OCI-LY7 (cell line): ENCODE measurements at regions not wholly inside any gene's neighbourhood (a gene's known extent, or its start where the extent isn't known, plus 50 kb on each side); places are given as distances from the start of the nearest gene placed in this dataset.

ENCODE experiments used
- CTCF ChIP-seq: fragments of 200-600 bp; sonication (generic); conservative IDR thresholded peaks from 2 replicates; pipeline ENCODE4 v1.5.1; 2014; ENCODE audit warnings: mild to moderate bottlenecking, antibody characterized with exemption, low read length, moderate library complexity, mixed read lengths
- EZH2phosphoT487 ChIP-seq: fragments of 200-600 bp; sonication (generic); IDR thresholded peaks from 2 replicates; pipeline ENCODE4 v1.6.1; 2018; ENCODE audit warnings: low read depth, borderline replicate concordance, mild to moderate bottlenecking, mixed run types, antibody characterized with exemption, low read length, moderate library complexity, mixed read lengths

- TF ChIP-seq CTCF (no peak), EZH2phosphoT487 (no peak)
These were observed 279.3 kb upstream of the MTPN start for GRCh38 chr7:136256491-136256890.
